HG03103 (cell line): ENCODE measurements at regions not wholly inside any gene's neighbourhood (a gene's known extent, or its start where the extent isn't known, plus 50 kb on each side); places are given as distances from the start of the nearest gene placed in this dataset.

Source experiments
- ATAC-seq: cut with Tn5 transposase; IDR thresholded peaks from one replicate; pipeline ENCODE4 v1.9.1; 2021; ENCODE audit warnings: low read depth; ENCODE audit not compliant: unreplicated experiment

- ATAC-seq: no peak
These were observed 87.6 kb upstream of the TLE3 start for GRCh38 chr15:70185251-70185711.

- ATAC-seq: no peak
These were observed 85.4 kb upstream of the TLE3 start for GRCh38 chr15:70182858-70183695.

- ATAC-seq: no peak
These were observed 84.0 kb upstream of the TLE3 start for GRCh38 chr15:70181626-70182255.

- ATAC-seq: no peak
These were observed 82.6 kb upstream of the TLE3 start for GRCh38 chr15:70180186-70180875.

DNA sequence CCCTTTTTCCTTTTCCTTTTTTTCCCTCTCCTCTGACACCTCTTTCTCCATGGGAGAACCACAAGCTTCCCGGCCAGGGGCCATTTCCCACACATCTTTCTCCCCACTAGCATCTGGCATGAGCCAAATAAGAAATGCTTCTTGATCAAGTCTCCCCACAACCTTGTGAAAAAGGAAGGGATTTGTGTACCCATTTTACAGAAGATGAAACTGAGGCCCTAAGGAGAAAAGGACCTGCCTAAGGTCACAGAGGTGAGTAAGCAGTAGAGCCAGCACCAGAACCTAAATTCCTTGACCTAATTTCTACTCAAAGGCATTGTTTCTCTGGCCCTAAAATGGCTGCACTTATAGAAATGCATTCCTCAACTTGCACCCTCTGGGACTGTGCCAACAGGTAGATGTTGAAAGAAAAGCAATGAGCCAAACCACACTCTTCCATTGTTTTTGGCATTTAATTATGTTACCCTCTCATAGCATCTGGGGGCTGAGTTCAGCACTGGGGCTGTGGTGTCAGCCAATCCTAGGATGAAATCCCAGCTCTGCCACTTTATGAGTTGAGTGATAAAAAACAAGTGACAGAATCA, 81.7 kb upstream of the TLE3 start:
- ATAC-seq: no peak

DNA sequence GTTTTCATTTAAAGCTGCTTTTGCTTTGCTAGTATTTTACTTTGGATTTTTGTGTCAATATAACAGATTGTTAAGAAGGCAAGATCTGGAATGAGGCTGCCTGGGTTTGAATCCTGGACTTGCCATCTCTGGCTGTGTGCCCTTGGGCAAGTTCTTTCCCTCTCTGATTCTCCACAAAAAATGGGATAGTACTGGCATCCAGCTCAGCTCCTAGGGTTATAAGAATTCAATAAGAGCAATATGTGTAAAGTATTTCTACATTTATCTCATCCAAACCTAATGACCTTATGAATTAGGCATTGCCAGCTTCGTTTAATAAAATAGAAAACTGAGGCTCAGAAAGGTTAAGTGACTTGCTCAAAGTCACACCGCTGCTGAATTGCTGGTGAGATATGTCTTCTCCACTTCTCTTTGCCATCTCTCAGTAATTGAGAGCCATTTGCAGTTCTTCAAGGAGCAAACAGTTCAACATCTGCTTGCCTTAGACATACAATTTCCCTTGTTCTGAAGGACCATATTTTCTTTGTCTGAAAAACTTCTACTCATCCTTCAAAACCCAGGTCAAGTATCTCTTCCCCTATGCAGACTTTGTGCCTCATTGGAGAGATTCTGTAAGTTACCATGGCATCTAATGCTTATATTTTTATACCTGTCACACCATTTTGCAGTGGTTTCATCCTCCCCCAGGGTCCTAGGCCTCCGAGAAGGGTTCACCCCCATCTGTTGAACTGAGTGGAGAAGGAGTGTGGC, 80.8 kb upstream of the TLE3 start:
- ATAC-seq: no peak

- ATAC-seq: no peak
These were observed 75.0 kb upstream of the TLE3 start for GRCh38 chr15:70172566-70173225.

GRCh38 chr15:70172124-70172523, 74.4 kb upstream of the TLE3 start:
- no peak for ATAC-seq

DNA sequence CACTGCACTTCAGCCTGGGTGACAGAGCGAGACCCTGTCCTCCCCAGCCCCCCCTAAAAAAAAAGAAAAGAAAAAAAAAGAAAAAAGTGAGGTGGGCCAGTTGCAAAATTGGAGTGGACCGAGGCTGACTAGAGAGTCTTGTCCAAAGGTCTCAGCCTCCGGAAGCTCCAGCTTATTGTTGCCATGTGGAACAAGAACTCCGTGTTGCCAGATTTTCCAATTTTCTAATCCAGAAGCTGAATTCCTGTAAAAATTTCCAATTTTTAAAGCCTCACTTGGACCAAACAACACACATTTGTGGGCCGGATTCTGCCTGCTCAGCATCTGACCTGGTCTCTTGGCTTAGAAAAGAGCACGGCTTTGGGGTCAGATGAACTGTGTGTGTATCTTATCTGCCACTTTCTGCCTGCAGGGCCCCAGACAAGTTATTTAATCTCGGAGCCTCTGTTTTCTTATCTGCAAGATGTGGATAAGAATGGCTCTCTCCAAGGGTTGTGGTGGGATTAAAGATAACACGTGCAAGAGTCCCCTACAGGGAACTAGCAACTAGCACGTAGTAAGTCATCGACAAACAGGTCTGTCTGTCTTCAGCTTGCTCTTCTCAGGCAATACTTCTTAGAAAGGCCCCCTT, 73.7 kb upstream of the TLE3 start:
- no peak for ATAC-seq

DNA sequence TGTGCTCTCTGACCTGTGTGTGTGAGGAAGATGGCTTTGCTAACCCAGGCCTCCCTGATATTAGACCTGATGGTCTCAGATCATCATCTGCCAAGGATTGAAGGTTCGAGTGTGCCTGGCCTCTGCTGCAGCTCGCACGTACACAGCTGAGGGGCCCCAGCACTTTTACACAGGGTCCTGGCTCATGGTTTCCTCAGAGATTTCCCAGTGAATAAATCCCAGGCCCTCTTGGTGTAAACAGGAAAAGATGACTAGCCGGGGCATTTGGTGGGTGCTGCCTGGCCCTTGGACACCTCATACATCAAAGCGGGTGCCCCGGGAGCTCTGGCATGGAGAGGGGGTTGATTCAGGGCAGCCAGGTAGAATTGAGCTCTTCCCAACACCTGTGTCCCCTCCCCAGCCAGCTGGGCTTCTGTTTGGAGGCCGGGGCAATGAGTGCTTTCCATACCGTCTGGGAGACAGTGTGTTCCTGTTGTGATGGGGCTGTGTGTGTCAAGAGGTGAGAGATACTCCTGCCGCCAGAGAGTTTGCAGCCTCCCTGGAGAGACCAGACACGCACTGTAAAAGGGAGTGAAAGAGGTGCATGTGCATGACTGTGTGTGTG, 72.5 kb upstream of the TLE3 start:
- ATAC-seq: no peak

DNA sequence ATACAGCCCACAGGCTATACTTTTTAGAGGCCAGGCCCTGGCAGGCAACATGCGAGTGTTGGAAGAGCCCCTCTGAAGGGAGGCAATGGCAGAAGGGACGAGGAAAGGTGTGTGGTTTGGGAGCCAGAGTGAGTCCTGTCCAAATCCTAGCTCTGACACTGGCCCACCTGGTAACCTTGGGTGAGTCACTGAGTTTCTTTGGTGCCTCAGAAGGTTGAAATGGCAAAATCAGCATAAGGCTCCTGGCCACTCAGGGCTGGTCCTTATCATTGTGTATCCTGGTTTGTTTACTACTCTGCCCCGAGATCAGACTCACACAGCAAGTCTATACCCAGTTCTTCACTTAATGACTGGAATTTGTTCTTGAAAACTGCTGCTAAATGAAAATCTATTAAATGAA, 71.4 kb upstream of the TLE3 start:
- no peak for ATAC-seq

DNA sequence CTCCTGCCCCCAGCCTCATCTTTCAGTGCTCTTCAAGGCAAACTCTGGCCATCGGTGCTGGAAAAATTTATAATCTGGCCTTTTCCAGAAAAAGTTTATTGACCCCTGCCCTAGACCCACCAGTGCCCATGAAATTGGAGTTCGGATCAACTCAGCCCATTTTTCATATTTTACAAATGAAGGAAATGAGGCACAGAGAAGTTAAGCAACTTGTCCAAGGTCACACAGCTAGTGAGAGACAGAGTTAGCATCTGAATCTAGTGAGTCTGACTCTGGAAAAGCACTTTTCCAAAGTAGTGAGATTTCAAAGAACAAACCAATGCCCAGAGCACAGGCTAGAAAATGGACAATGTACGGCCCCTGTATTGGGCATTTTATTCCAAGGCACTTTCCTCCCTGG, 69.4 kb upstream of the TLE3 start:
- no peak for ATAC-seq

GRCh38 chr15:70166506-70167087, 68.9 kb upstream of the TLE3 start:
- no peak for ATAC-seq

GRCh38 chr15:70165716-70166284, 68.1 kb upstream of the TLE3 start:
- ATAC-seq: no peak

- ATAC-seq: no peak
These were observed 67.4 kb upstream of the TLE3 start for GRCh38 chr15:70164910-70165715.

DNA sequence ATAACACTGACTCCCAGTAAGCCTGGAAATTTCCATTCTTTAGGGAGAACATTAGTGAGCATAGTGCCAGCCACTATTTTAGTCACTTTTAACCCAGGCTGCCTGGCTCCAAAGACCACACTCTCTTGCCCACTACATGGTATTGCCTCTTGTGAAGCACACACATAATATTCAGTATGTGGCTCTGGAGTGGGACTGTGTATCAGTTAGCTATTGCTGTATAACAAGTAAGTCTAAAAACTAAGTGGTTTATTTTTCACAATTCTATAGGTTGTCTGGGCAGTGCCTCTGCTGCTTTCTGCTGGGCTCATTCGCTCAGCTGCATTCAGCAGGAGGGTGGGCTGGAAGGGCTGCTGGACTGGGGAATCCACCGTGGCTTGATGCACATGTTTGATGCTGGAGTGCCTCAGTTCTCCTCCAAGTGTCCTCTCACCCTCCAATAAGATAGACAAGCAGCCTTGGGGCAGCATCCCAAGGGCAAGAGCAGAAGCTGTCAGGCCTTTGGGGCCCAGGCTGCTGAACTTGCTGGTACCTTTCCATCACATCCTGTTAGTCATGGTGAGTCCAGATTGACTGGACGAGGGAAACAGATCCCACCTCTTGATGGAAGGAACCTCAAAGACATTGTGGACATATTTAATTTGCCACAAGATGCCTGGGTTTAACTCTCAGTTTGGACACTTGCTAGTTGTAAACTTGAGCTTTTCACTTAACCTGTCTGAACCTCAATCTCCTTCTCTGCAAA, 66.6 kb upstream of the TLE3 start:
- ATAC-seq: no peak
